HUES48 (cell line): ENCODE measurements at regions not wholly inside any gene's neighbourhood (a gene's known extent, or its start where the extent isn't known, plus 50 kb on each side); places are given as distances from the start of the nearest gene placed in this dataset.
A peak's percentile ranks its signal among the peaks of the same experiment; 100 is the strongest.

Experiments used
- H3K27ac ChIP-seq: one replicate; pipeline ENCODE4 v1.7.0; 2013; ENCODE audit warnings: low read depth, low read length, inconsistent platforms
- H3K27me3 ChIP-seq: 2 replicates; pipeline ENCODE4 v1.6.1; 2013; ENCODE audit warnings: mild to moderate bottlenecking, low read length; ENCODE audit not compliant: control insufficient read depth, insufficient read depth
- H3K36me3 ChIP-seq: 2 replicates; pipeline ENCODE4 v1.6.1; 2013; ENCODE audit warnings: low read length; ENCODE audit not compliant: control insufficient read depth, insufficient read depth
- H3K4me1 ChIP-seq: 2 replicates; pipeline ENCODE4 v1.6.1; 2013; ENCODE audit warnings: mild to moderate bottlenecking, low read length; ENCODE audit not compliant: control insufficient read depth, insufficient read depth
- H3K4me3 ChIP-seq: 2 replicates; pipeline ENCODE4 v1.5.1; 2013; ENCODE audit warnings: mild to moderate bottlenecking, low read depth, low read length
- H3K9ac ChIP-seq: 2 replicates; pipeline ENCODE4 v1.6.1; 2013; ENCODE audit warnings: mild to moderate bottlenecking, low read depth, low read length, moderate library complexity
- H3K9me3 ChIP-seq: 2 replicates; pipeline ENCODE4 v1.6.1; 2013; ENCODE audit warnings: low read length; ENCODE audit not compliant: control insufficient read depth, insufficient read depth

DNA sequence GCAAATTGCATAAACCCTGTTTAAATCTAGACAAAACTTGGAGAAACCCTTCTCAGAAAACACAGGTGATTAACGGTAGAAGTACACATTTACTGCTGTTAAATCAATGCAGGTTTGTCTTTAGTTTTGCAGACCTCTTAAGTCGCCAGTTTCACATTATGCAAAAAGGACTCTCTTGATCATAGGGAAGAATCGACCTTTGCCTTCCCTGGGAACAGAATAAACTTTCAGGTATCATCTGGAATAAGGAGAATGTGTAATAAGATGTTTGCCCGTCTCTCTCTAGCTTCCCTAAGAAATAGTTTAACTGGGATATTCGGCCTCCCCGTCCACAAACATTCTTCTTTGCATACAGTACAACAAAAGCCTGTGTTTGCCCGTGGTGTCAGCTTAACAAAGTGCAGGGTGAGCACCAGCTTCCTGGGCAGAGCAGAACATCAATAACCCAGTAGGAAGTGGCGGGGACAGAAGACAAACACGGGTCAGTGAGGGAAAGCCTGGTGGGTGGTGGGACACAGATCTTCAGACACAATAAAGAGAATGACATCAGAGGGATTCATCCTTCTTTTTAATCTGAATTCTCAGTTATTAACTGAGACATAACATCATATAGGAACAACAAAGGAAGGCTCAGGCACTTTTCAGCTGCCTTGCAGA is 1077.7 kb upstream of the SLC10A2 start:
- H3K9ac ChIP-seq: no peak overlapping the region
- H3K36me3 ChIP-seq: no peaks in the 10 kb centered on the region
- H3K27ac ChIP-seq: peak overlapping the region; percentile 73
- H3K4me3 ChIP-seq: no peak overlapping the region
- no peaks in the 10 kb centered on the region for H3K27me3 ChIP-seq
- peaks cover 23% of the 10 kb centered on the region for H3K4me1 ChIP-seq
- H3K9me3 ChIP-seq: peaks cover 6% of the 10 kb centered on the region; the same call in 1 of the 2 replicates

DNA sequence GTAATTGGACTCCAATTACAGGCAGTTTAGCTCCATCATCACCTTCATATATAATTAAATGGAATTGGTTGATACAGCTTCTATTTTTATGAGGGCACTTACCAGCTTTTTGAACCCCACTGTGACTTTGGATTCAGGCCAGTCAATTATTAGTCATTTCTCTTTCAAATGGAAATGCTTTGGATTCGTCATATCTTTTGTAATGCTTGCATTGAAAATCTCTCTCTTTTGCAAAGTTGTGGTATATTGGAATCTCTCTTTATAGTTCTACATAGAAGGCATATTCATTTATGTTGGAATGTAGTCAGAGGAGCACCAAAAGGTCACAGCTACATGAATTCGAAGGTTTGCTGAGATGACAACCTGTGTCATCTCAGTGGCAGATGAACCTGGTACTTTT is 1074.3 kb upstream of the SLC10A2 start:
- Histone ChIP-seq H3K9ac (no peak overlapping the region), H3K27ac (no peak overlapping the region), H3K4me3 (no peak overlapping the region; the same call in 1 of the 2 replicates), H3K36me3 (no peaks in the 10 kb centered on the region), H3K9me3 (no peaks in the 10 kb centered on the region), H3K27me3 (no peaks in the 10 kb centered on the region), H3K4me1 (peaks cover 23% of the 10 kb centered on the region)

DNA sequence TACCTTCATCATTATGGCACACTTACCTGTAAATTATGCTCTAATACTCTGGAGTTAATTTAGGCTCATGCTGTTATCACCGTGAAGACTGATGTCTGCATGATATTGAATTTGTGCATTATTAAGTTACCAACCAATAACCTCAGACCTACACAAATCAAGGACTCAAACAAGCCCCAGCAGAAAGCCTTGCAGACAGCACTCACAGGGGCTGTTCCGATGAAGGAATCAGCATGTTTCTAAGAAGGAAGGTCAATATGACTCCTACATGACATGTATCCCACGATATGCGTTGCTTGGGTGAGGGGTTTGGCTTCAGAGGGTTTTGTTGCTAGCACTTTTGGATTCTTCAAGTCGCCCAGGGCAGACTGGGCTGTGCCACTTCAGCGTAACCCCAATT is 1071.2 kb upstream of the SLC10A2 start:
- Histone ChIP-seq H3K4me1 (peaks cover 15% of the 10 kb centered on the region), H3K27me3 (no peaks in the 10 kb centered on the region), H3K9ac (no peak overlapping the region), H3K27ac (no peak overlapping the region), H3K4me3 (no peak overlapping the region), H3K9me3 (no peaks in the 10 kb centered on the region), H3K36me3 (no peaks in the 10 kb centered on the region)

DNA sequence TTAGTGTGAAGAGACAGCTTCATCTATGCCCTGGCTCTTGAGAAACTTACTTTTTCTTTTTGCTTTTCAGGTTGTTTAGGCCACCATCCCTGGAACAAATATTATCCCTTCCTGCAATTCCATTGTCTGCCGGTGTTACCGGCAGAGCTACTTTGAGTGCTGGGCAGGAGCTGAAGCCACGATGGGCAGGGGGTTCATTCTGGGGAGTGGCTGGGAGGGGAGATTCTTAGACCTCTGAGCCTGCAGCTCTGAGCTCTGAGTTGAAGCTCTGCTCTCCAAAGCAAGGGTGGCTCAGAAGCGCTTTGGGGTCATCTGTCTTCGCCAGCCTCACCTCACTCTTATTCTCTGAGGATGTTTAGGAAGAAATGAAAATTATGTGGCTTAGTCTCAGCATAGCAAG is 1066.6 kb upstream of the SLC10A2 start:
- Histone ChIP-seq H3K4me3 (no peak overlapping the region), H3K36me3 (no peaks in the 10 kb centered on the region), H3K4me1 (0 out of 2 replicates have a peak, but pooled peaks cover 5% of the 10 kb centered on the region), H3K27ac (no peak overlapping the region), H3K9ac (no peak overlapping the region), H3K9me3 (no peaks in the 10 kb centered on the region), H3K27me3 (no peaks in the 10 kb centered on the region)

DNA sequence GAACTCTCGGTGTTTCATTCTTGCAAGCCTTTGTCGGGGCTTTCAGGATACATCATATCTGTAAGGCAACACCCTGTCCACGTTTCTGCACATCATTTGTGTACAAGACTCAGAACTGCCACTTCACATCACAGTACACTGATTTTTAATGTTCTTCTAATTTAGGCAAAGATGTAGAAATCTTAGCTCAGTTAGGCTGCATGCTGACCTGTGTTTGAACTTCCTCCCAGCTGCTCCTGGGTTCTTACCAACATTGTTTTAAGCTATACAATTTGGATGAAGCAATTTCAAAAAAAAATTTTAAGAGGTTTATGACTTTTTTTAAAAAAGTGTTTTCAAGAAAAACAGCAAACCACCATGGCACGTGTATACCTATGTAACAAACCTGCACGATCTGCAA is 1047.9 kb upstream of the SLC10A2 start:
- no peaks in the 10 kb centered on the region for H3K36me3 ChIP-seq
- H3K4me3 ChIP-seq: no peak overlapping the region
- H3K27me3 ChIP-seq: no peaks in the 10 kb centered on the region
- H3K4me1 ChIP-seq: no peaks in the 10 kb centered on the region
- no peak overlapping the region for H3K27ac ChIP-seq
- peaks cover 11% of the 10 kb centered on the region for H3K9me3 ChIP-seq
- H3K9ac ChIP-seq: no peak overlapping the region

DNA sequence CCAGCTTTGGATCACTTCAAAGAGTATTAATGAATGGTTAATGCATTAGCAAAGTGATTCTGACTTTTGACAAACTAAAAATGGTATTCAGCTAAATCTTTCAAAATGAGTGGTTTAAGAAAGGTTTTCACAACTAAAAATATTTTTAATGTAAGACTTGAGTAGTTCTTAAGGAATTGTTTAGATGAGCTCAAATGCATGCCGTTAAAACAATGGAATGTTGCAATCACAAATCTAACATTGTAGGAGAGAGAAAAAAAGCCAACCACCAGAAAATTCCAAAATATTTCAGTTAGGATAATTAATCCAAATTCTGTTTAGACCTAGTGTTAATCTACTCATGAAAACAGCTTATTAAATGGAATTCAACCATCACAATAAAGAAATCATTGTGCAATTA is 1044.8 kb upstream of the SLC10A2 start:
- no peak overlapping the region for H3K27ac ChIP-seq
- H3K9ac ChIP-seq: no peak overlapping the region
- H3K4me1 ChIP-seq: no peaks in the 10 kb centered on the region
- no peaks in the 10 kb centered on the region for H3K27me3 ChIP-seq
- H3K36me3 ChIP-seq: no peaks in the 10 kb centered on the region
- no peak overlapping the region for H3K4me3 ChIP-seq
- peaks cover 22% of the 10 kb centered on the region for H3K9me3 ChIP-seq

DNA sequence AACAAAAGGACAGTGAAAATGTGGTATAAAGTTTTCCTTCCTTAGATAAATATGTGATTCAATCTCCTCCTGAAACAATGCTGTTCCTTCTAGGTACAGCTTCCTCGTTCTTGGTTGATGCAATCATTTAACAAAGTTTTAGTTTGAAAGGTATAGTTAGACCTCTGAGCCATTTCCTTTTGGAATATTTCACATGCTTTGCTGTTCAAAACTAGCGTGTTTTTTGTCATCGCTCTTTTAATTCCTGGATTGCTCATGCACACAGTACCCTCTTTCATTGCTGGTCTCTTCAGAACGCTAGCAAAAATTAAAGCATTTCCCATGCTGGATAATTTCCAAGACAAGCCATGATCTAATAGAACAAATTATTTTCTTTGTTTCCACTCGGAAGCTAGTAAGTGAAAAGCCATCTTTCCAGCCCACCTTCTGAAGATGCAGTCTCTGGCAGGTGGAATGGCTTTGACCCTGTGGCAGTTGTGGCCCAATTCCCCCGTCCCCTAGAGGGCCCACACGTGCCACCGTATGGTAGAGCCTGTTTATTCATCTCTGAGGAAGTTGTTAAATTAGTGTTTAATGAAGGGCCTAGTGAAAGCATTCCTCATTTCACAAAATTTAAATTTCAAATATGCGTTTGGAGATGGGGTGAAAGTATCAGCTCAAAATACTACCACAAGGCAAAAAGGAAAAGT is 1040.6 kb upstream of the SLC10A2 start:
- Histone ChIP-seq H3K27ac (no peak overlapping the region), H3K4me3 (no peak overlapping the region), H3K27me3 (no peaks in the 10 kb centered on the region), H3K4me1 (no peaks in the 10 kb centered on the region), H3K9me3 (peaks cover 22% of the 10 kb centered on the region), H3K36me3 (no peaks in the 10 kb centered on the region), H3K9ac (no peak overlapping the region)

DNA sequence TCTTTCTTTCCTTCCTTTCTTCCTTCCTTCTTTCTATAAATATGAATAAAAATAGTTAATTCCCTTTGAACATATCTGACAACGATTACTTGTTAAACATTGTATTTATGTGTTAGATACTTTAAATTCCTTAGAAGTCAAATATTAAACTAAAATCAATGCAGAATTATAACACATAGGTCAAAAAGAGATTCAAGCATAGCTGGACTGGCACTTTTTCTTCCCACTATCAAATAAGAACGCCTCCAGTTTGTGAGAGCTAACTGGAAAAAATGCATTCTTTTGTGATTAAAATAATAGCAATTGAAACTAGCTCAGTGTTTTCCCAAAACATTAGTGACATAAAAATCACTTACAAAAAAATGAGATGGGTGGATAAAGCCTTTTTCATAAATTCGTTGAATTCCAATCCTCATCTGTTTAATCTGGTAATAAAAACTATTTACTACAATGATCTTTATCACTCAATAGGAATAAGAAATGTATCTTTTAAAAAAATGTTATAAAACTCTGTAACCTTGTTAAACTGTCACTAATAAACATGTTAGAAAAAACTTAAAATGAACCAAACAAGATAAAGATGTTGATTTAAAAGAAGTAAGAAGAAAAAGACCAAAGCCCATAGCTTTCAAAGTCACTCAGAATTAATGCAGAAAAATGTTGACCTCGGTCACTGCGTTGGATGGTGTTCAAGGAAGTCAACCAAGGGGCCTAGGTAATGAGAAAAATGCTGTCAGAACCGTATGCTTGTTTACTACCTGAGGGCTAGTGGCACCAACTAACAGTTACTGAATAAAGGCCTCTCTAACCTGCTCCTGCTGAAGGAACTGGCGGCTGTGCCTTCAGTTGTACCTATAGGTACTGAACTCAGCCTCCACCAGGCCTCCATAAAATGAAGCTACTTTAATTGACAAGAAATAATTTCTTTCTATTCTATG is 1039.5 kb upstream of the SLC10A2 start:
- H3K4me3 ChIP-seq: no peak overlapping the region

DNA sequence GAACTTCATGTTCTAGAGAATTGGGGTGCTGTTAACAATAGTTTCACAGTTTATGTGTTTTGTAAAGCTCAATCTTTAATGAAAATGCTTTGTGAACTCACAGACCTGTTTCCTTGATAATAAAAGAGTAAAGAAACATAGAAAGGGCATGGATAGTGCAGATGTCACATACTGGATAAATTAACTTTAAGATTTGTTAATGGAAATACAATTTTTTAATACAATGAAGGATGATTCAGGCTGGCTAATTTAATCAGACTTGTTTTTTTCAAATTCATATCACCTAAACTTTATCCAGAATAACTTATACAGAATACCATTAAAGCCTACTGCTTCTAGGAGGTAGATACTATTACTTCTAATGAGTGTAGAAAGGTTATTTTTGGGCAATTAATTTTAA is 1033.5 kb upstream of the SLC10A2 start:
- H3K9me3 ChIP-seq: no peaks in the 10 kb centered on the region
- H3K27me3 ChIP-seq: no peaks in the 10 kb centered on the region
- H3K4me3 ChIP-seq: no peak overlapping the region
- H3K4me1 ChIP-seq: no peaks in the 10 kb centered on the region
- H3K36me3 ChIP-seq: no peaks in the 10 kb centered on the region
- no peak overlapping the region for H3K27ac ChIP-seq
- no peak overlapping the region for H3K9ac ChIP-seq

More for the DNA sequence above, 1039.5 kb upstream of the SLC10A2 start:
- H3K27me3 ChIP-seq: no peaks in the 10 kb centered on the region
- no peak overlapping the region for H3K27ac ChIP-seq
- no peaks in the 10 kb centered on the region for H3K36me3 ChIP-seq
- no peaks in the 10 kb centered on the region for H3K4me1 ChIP-seq
- no peak overlapping the region for H3K9ac ChIP-seq
- H3K9me3 ChIP-seq: peaks cover 22% of the 10 kb centered on the region

DNA sequence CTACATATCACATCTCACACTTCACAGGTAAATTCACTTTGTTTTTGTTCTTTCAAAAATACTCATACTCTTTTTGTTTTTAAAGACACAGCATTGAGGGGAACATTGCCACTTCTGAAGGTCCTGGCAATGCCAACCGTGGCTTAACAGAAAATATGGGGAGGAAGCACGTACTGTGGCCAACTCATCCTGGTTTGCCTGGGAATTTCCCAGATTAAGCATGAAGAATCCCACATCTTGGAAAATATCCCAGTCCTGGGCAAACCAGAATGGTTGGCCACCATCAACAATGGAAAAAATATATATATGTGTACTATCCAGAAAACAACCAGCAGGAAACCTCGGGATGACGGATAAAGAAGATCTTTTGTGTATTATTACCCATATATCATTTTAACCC is 1032.2 kb upstream of the SLC10A2 start:
- Histone ChIP-seq H3K9me3 (no peaks in the 10 kb centered on the region), H3K27me3 (no peaks in the 10 kb centered on the region), H3K4me1 (no peaks in the 10 kb centered on the region), H3K36me3 (no peaks in the 10 kb centered on the region), H3K4me3 (no peak overlapping the region), H3K9ac (no peak overlapping the region), H3K27ac (no peak overlapping the region)

DNA sequence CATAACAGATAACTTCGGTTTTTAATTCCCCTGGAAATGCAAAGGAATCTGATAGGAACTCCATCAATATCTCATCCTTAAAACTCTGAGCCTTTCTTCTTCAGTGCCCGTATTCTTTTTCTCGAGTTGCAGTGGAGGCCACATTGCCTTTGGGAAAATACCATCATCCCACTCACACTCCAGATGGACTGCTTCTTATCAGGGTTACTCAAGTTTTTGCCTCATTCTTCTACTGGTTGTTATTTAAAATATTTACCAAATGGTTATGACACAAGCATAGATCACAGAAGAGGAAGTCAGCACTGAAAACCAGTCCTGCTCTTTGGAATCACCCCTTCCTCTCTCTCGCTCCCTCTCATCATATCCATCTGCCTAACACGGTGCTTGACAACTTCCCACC is 1020.5 kb upstream of the SLC10A2 start:
- Histone ChIP-seq H3K4me3 (no peak overlapping the region), H3K27me3 (no peaks in the 10 kb centered on the region), H3K27ac (no peak overlapping the region), H3K36me3 (no peaks in the 10 kb centered on the region), H3K9ac (no peak overlapping the region), H3K4me1 (no peaks in the 10 kb centered on the region), H3K9me3 (no peaks in the 10 kb centered on the region)
